ENCODE measurements at regions not wholly inside any gene's neighbourhood (a gene's known extent, or its start where the extent isn't known, plus 50 kb on each side); places are given as distances from the start of the nearest gene placed in this dataset.
"Not testable (repeated sequence)": the region's sequence is repeated elsewhere in the genome, so short reads cannot be mapped to it uniquely, and the experiment has no call there.

- peak; percentile 43 for DNase-seq (ENCODE audit: low read depth)
Observed at GRCh38 chrX:68995780-68996551, 167.1 kb downstream of the EFNB1 start.

- DNase-seq (ENCODE audit: low read depth), result no peak
Observed at GRCh38 chrX:68995386-68995779, 166.6 kb downstream of the EFNB1 start.

GRCh38 chrX:68994891-68995255 is 166.1 kb downstream of the EFNB1 start:
- no peak for DNase-seq (ENCODE audit: low read depth)

DNA sequence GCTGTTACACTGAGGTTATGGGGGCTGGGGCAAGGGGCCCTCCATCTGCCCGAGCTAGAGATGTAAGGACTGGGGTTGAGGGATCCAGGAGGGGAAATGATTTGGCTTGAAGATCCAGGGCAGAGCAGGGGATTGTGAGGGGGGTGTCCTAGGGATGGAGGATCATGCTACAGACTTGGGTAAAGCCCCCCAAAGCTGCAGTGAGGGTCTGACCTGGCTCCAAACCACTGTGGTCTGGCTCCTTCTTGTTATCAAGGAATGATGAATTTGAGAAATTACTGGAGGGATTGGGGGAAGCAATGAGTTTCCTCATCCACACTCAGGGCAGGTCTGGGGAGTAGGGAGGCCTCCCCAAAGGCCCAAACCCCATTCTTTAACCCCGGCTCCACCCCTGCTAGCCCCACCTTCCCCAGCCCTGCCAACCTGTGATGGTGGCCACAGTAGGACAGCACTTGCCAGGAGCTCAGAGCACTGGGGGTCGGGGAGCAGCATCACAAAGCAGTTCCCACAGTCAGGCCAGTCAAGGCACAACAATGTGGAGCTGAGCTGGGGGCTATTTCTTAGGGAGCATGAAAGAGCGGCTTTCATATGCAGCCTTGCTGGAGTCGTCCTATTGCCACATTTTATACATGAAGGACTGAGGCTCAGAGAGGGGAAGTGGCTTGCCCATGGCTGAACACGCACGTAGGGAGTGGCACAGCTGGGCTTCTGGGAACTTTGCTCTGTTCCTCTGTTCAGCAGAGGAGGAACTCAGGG is 165.5 kb downstream of the EFNB1 start:
- DNase-seq (ENCODE audit: low read depth), result no peak

DNA sequence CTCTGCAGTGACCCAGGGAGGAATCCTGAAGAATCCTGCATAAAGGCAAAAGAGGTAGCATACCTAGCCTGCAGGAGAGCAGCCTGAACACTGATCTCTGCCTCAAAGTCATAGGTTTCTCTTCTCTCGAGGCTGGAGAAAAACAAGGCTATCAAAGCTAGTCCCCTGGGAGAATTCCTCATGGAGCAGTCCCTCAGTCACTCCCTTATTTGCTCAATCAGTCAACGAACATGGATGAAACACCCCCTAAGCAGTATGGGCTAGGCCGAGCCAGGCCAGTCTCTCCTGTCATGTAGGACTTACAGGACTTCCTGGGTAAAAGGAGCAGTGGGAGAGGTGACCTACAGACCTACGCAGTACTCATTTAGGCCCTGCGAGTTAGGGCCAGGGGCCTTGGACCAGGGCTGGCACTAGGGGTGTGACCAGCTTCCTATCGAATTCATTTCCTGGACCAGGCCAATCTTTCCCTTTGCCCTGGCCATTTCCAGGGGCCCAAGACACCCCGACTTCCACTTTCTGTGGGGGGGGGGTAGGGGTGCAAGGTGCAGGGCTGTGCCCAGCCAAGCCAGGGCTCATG is 164.1 kb downstream of the EFNB1 start:
- no peak for DNase-seq (ENCODE audit: low read depth)

GRCh38 chrX:68991691-68992345 is 163.0 kb downstream of the EFNB1 start:
- no peak for DNase-seq (ENCODE audit: low read depth)

GRCh38 chrX:68990948-68991347 is 162.1 kb downstream of the EFNB1 start:
- DNase-seq (ENCODE audit: low read depth), result no peak

DNA sequence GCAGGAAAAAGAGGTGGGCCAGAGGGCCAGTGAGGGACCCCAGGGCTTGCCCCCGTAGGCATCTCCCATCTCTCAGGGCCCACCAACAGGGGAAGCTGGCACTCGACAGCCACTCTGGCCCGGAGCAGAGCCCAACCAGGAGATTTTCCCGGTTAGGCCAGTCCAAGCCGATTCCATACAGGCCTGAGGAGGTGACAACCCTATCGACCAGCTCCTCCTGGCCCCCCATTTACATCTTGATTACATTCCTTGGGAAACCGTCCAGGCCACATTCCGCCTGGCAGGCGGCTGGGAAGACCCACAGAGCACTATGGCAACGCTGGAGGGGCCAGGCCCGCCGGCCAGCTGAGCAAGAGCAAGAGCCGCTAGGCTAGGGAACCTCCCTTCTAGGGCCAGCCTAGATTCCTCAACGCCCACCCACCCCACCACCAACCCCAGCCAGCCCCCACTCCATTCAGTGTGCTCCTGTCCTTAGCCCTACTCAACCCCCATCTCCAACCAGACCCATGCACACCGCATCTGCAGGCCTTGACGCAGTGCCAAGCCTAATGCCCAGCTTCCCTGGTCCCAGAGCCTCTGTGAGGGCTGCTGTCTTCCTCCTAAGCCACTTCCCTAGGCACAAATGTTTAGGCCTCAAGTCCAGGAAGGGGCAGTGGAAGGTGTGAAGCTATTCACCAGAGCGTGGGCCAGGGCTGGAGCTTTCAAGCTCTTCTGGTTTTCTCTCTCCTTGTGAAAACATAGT is 161.2 kb downstream of the EFNB1 start:
- peak; percentile 46 for DNase-seq (ENCODE audit: low read depth)

DNA sequence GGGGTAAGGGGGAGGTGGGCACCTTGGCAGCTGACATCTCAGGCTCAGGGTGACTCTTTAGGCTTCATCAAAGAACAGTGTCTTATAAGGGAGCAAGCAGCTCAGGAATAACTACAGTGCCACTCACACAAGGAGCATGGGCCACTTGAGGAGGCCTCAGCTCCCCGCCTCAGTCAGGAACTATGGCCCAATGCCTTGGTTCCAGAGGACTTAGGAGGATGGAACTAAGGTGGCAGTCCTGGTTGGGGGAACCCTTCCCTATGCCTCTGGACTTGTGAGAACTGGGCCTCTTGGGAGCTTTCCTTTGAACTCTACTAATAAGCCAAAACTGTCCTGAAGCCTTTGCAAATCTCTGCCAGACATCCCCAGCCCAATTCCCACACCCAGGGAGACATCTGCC is 160.6 kb downstream of the EFNB1 start:
- DNase-seq (ENCODE audit: low read depth), result no peak

- DNase-seq (ENCODE audit: low read depth), result no peak
Observed at GRCh38 chrX:68988865-68989264, 160.0 kb downstream of the EFNB1 start.

GRCh38 chrX:68985135-68985755 is 156.4 kb downstream of the EFNB1 start:
- no peak for DNase-seq (ENCODE audit: low read depth)

DNA sequence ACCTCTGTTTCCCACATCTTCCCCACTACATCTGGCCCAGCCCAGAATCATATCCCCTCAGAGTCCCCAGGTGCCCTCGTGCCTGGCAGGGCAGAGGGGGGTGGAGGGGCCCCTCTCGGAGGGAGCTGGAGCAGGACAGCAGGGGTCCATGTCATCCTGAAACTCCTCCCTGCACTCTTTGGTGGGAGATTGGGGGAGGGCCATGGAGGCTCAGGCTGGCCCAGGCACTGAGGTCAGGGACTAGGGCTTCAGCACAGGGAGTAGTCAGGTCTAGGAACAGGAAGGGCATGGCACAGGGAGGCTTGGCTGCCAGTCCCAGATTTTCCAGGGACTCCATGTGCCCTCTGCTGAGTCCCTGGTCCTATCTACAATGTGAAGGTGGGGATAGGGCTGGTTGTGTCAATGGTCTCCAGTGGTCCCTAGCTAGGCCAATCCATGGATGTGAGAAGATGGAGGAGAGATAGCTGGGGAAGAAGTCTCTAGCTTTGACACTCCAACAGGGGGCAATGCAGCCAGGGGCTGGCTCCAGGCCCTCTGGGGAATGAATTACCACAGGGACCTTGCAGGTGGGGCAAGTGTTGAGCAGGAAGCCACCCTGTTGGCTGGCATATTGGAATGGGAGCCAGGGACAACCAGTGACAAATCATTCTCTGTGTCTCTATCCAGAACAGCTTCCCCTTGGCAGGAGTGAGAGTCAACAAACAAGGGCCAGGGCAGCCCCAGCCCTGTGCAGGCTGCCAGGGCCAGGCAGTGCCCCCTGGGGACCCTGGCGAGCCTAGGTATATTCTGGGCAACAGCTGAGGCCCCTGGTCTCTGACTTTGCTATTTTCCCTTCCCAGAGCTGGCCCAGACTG is 154.4 kb downstream of the EFNB1 start:
- DNase-seq (ENCODE audit: low read depth), result no peak

DNA sequence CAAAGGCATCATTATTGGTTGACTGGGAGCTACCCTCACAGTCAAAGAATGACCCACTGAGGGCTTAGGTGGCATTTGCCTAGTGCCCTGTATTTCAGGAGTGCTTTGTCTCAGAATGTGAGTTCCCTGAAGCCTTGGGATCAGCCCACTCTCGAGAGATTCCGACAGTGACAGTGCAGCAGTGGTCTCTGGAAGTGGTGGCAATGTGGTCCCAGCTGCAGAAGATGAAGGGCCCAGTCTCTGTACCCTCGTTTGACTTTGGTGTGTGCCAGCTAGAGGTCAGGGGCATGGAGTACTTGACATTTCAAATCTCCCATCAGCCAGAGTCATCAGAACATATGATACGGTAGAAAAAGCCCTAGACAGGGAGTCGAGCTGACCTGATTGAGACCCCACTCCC is 153.7 kb downstream of the EFNB1 start:
- DNase-seq (ENCODE audit: low read depth), result no peak

GRCh38 chrX:68980906-68981616 is 152.2 kb downstream of the EFNB1 start:
- no peak for DNase-seq (ENCODE audit: low read depth)

- no peak for DNase-seq (ENCODE audit: low read depth)
Observed at GRCh38 chrX:68978655-68979054, 149.8 kb downstream of the EFNB1 start.

- DNase-seq (ENCODE audit: low read depth), result no peak
Observed at GRCh38 chrX:68978255-68978654, 149.4 kb downstream of the EFNB1 start.

GRCh38 chrX:68953331-68953730 is 124.5 kb downstream of the EFNB1 start:
- DNase-seq (ENCODE audit: low read depth), result no peak

DNA sequence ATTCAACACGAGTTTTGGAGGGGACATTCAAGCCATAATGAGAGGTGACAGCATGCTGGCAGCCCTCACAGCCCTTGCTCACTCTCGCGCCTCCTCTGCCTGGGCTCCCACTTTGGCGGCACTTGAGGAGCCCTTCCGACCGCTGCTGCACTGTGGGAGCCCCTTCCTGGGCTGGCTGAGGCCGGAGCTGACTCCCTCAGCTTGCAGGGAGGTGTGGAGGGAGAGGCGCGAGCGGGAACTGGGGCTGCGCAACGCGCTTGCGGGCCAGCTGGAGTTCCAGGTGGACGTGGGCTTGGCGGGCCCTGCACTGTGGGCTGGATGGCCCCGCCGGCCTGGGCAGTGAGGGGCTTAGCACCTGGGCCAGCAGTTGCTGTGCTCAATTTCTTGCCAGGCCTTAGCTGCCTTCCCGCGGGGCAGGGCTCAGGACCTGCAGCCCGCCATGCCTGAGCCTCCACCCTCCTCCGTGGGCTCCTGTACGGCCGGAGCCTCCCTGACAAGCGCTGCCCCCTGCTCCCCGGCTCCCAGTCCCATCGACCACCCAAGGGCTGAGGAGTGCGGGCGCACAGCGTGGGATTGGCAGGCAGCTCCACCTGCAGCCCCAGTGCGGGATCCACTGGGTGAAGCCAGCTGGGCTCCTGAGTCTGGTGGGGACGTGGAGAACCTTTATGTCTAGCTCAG is 123.3 kb downstream of the EFNB1 start:
- not testable (repeated sequence) for DNase-seq (ENCODE audit: low read depth)

DNA sequence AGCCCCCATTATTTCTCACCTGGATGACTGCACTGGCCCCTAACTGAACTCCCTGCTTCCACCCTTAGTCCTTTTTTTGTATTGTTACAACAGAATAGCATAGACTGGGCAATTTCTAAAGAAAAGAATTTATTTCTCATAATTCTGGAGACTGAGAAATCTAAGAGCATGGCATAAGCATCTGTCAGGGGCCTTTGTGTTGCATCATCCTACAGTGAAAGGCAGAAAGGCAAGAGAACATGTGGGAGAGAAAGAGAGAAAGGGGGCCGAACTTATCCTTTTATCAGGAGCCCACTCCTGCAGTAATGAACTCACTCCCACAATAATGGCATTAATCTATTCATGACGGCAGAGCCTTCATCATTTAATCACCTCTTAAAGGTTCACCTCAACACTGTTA is 122.1 kb downstream of the EFNB1 start:
- no peak for DNase-seq (ENCODE audit: low read depth)

Measured in ELR (cell line).